RWPE2 (cell line): ENCODE measurements at regions not wholly inside any gene's neighbourhood (a gene's known extent, or its start where the extent isn't known, plus 50 kb on each side); places are given as distances from the start of the nearest gene placed in this dataset.

Source experiments
- ATAC-seq: fragments of 200-7000 bp; cut with Tn5 transposase; 3 replicates; pipeline ENCODE4 v1.9.1; 2021; ENCODE audit warnings: low read depth
- DNase-seq: peaks from one replicate; pipeline ENCODE4 v3.0.0-alpha.2; 2020; ENCODE audit warnings: low spot score
- H3K27ac ChIP-seq: fragments of 450-650 bp; 2 replicates; pipeline ENCODE4 v1.5.1; 2017; ENCODE audit warnings: mild to moderate bottlenecking; ENCODE audit not compliant: poor library complexity, severe bottlenecking
- H3K27me3 ChIP-seq: fragments of 250-450 bp; sonication (Bioruptor Pico); 2 replicates; pipeline ENCODE4 v1.5.1; 2021; ENCODE audit warnings: mild to moderate bottlenecking, moderate library complexity; ENCODE audit not compliant: insufficient read depth, poor library complexity, severe bottlenecking
- H3K36me3 ChIP-seq: fragments of 250-450 bp; sonication (Bioruptor Pico); 2 replicates; pipeline ENCODE4 v1.5.1; 2020; ENCODE audit warnings: low read depth, mild to moderate bottlenecking, moderate library complexity
- H3K4me1 ChIP-seq: fragments of 250-450 bp; sonication (Bioruptor Pico); 2 replicates; pipeline ENCODE4 v1.5.1; 2021; ENCODE audit warnings: mild to moderate bottlenecking, moderate library complexity; ENCODE audit not compliant: insufficient read depth, poor library complexity, severe bottlenecking
- H3K4me3 ChIP-seq: fragments of 250-450 bp; sonication (Bioruptor Pico); 2 replicates; pipeline ENCODE4 v1.5.1; 2021; ENCODE audit warnings: mild to moderate bottlenecking, moderate library complexity; ENCODE audit not compliant: severe bottlenecking
- H3K9me3 ChIP-seq: fragments of 250-450 bp; sonication (Bioruptor Pico); 2 replicates; pipeline ENCODE4 v1.5.1; 2021; ENCODE audit warnings: mild to moderate bottlenecking, moderate library complexity; ENCODE audit not compliant: severe bottlenecking
- TF ChIP-seq, protein P1 (sequence below): fragments of 450-650 bp; IDR thresholded peaks from one replicate; pipeline ENCODE4 v1.5.1; 2017; ENCODE audit warnings: mild to moderate bottlenecking, moderate library complexity; ENCODE audit not compliant: poor library complexity, severe bottlenecking

DNA sequence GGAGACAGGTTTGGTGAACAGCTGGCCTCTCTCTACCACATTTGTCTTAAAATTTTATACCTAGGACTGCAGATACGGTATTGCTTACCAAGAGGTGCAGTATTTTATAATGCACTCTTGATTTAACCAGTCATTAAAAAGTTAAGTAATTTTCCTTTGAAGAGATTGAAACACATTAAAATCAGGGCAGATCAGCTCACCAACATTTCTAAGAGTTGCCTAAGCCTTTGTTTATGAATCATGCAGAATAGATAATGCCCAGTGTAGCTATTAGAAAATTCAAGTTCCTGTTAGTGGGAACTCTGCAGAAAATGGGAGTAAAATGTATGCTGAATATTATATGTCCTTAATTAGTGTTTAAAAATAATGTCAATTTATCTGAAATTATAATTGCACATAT, 140.2 kb upstream of the PRPS1L1 start:
- Histone ChIP-seq H3K4me1 (no peaks in the 10 kb centered on the region), H3K27me3 (no peaks in the 10 kb centered on the region), H3K4me3 (no peak overlapping the region), H3K27ac (no peak overlapping the region), H3K36me3 (no peaks in the 10 kb centered on the region), H3K9me3 (no peaks in the 10 kb centered on the region)
- ATAC-seq (no peak), DNase-seq (no peak)
- TF ChIP-seq, protein P1, sequence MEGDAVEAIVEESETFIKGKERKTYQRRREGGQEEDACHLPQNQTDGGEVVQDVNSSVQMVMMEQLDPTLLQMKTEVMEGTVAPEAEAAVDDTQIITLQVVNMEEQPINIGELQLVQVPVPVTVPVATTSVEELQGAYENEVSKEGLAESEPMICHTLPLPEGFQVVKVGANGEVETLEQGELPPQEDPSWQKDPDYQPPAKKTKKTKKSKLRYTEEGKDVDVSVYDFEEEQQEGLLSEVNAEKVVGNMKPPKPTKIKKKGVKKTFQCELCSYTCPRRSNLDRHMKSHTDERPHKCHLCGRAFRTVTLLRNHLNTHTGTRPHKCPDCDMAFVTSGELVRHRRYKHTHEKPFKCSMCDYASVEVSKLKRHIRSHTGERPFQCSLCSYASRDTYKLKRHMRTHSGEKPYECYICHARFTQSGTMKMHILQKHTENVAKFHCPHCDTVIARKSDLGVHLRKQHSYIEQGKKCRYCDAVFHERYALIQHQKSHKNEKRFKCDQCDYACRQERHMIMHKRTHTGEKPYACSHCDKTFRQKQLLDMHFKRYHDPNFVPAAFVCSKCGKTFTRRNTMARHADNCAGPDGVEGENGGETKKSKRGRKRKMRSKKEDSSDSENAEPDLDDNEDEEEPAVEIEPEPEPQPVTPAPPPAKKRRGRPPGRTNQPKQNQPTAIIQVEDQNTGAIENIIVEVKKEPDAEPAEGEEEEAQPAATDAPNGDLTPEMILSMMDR, result no peak

DNA sequence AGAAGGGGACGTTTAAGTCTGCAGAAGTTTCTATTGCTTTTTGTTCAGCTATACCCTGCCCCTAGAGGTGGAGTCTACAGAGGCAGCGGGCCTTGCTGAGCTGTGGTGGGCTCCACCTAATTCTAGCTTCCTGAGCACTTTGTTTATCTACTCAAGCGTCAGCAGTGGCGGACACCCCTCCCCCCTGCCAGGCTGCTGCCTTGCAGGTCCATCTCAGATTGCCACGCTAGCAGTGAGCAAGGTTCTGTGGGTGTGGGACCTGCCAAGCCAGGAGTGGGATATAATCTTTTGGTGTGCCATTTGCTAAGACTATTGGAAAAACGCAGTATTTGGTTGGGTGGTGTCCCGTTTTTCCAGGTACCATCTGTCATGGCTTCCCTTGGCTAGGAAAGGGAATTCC, 147.3 kb upstream of the PRPS1L1 start:
- Histone ChIP-seq H3K36me3 (no peaks in the 10 kb centered on the region), H3K27ac (no peak overlapping the region), H3K9me3 (no peaks in the 10 kb centered on the region), H3K27me3 (no peaks in the 10 kb centered on the region), H3K4me3 (no peak overlapping the region), H3K4me1 (no peaks in the 10 kb centered on the region)
- DNase-seq (no peak), ATAC-seq (no peak)
- TF ChIP-seq, protein P1, result no peak

DNA sequence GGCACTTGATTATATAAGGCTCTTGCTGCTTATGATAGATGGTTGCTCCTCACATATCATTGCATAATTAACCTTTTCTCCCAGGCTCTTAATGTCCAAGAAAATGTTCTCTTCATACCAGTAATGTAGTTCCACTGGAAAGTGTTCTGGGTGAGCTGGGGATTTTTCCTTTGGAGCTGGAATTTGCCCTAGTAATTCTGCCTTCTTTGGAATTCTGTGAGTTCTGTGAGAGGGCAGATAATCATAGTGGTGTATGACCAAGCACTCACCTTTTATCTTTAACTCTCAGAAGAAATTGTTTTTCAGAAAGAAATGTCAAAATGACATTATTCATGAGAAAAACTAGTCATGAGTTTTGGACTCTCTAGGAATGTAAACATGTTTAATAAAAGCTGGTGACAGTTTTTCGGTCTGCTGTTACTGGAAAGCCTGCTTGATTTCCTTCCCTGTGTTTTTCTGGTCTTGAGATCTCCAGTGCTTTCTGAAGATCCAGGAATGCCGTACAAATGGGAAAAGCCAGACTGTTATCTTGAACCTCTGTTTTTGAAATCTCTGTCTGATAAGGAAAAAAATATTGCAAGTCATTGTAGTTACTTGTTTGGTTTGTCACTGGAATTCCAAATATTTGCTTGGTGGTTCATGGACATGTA, 148.3 kb upstream of the PRPS1L1 start:
- no peak overlapping the region for H3K27ac ChIP-seq
- ATAC-seq, result no peak
- no peaks in the 10 kb centered on the region for H3K9me3 ChIP-seq
- DNase-seq, result no peak
- TF ChIP-seq, protein P1, result no peak
- no peaks in the 10 kb centered on the region for H3K27me3 ChIP-seq
- no peak overlapping the region for H3K4me3 ChIP-seq
- H3K4me1 ChIP-seq, result no peaks in the 10 kb centered on the region
- no peaks in the 10 kb centered on the region for H3K36me3 ChIP-seq

DNA sequence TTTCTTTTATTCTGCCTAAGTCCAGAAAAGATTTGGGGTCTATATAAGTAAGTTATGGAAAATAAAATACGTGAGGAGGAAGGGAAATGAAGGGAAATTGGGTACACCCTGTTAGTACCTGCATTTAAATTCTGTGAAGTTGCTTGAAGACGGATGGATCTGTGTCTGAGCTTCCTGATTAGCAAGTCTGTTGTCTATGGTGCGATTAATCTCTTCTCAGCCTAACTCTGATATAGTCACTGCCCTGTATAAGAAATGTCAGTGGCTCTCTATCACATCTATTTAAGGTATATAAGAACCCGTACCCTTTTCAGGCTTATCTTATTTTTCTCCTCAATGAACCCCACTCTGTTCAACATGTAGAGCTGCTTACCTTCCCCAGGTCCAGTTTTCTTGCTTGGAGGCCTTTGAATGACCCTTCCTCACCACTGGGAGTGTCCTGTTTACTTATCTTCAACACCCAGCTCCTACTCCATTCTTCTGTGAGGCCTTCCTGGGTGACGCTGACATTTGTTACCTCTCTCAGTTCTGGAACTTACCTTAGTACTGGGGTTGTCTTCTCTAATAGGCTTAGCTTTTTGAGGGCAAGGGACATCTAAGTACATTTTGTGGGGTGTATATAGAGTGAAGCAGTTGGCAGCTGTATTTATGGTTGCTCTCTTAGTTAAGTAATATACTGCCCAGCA, 149.6 kb upstream of the PRPS1L1 start:
- Histone ChIP-seq H3K4me1 (no peaks in the 10 kb centered on the region), H3K9me3 (no peaks in the 10 kb centered on the region), H3K27me3 (no peaks in the 10 kb centered on the region), H3K27ac (no peak overlapping the region), H3K36me3 (no peaks in the 10 kb centered on the region), H3K4me3 (no peak overlapping the region)
- DNase-seq (no peak), ATAC-seq (no peak)
- TF ChIP-seq, protein P1, result no peak
